Subcutaneous abdominal adipose tissue (tissue), 5 donors: ENCODE measurements at regions not wholly inside any gene's neighbourhood (a gene's known extent, or its start where the extent isn't known, plus 50 kb on each side); places are given as distances from the start of the nearest gene placed in this dataset.

Experiments used
- H3K27ac ChIP-seq: one replicate; pipeline ENCODE4 v1.7.0; 2013; ENCODE audit warnings: low read depth, mild to moderate bottlenecking, inconsistent platforms, low read length, moderate library complexity
- H3K27me3 ChIP-seq, 5 donors: one replicate each; pipeline ENCODE4 v1.7.0; 2013; ENCODE audit warnings: low read length in 5 of 5, inconsistent platforms in 1 of 5; ENCODE audit not compliant: control insufficient read depth in 5 of 5, insufficient read depth in 4 of 5
- H3K36me3 ChIP-seq, 5 donors: one replicate each; pipeline ENCODE4 v1.7.0; 2013; ENCODE audit warnings: low read length in 5 of 5; ENCODE audit not compliant: control insufficient read depth in 5 of 5, insufficient read depth in 5 of 5
- H3K4me1 ChIP-seq, 5 donors: one replicate each; pipeline ENCODE4 v1.7.0; 2013; ENCODE audit warnings: low read length in 5 of 5, mild to moderate bottlenecking in 3 of 5, moderate library complexity in 1 of 5; ENCODE audit not compliant: control insufficient read depth in 5 of 5, insufficient read depth in 5 of 5
- H3K4me3 ChIP-seq, 5 donors: one replicate each; pipeline ENCODE4 v1.7.0; 2013; ENCODE audit warnings: low read length in 5 of 5, low read depth in 1 of 5
- H3K9ac ChIP-seq, 5 donors: one replicate each; pipeline ENCODE4 v1.7.0; 2013; ENCODE audit warnings: low read length in 5 of 5, mild to moderate bottlenecking in 4 of 5, moderate library complexity in 3 of 5
- H3K9me3 ChIP-seq, 5 donors: one replicate each; pipeline ENCODE4 v1.7.0; 2013; ENCODE audit warnings: low read length in 5 of 5; ENCODE audit not compliant: control insufficient read depth in 5 of 5
- donor health status: healthy.
- donor health status: healthy.
- donor health status: healthy.
- donor health status: healthy.
- donor health status: healthy.

GRCh38 chr16:49067776-49068175 is 213.9 kb downstream of the CBLN1 start:
- Histone ChIP-seq H3K9ac (no peak overlapping the region), H3K4me3 (no peak overlapping the region), H3K27me3 (peaks cover 0 to 5% (median 0%) of the 10 kb centered on the region in 5 donors), H3K4me1 (no peaks in the 10 kb centered on the region), H3K9me3 (peaks cover 0 to 9% (median 5%) of the 10 kb centered on the region in 5 donors), H3K27ac (no peak overlapping the region), H3K36me3 (no peaks in the 10 kb centered on the region)

GRCh38 chr16:49061137-49061714 is 220.4 kb downstream of the CBLN1 start:
- Histone ChIP-seq H3K4me3 (no peak overlapping the region), H3K4me1 (no peaks in the 10 kb centered on the region)

GRCh38 chr16:49060728-49061127 is 220.9 kb downstream of the CBLN1 start:
- no peak overlapping the region for H3K9ac ChIP-seq
- no peak overlapping the region for H3K4me3 ChIP-seq
- no peak overlapping the region for H3K27ac ChIP-seq
- H3K9me3 ChIP-seq, result no peaks in the 10 kb centered on the region
- H3K27me3 ChIP-seq, result peaks cover 0 to 10% (median 5%) of the 10 kb centered on the region in 5 donors
- H3K36me3 ChIP-seq, result no peaks in the 10 kb centered on the region
- no peaks in the 10 kb centered on the region for H3K4me1 ChIP-seq

More at GRCh38 chr16:49061137-49061714, 220.4 kb downstream of the CBLN1 start:
- H3K9me3 ChIP-seq, result no peaks in the 10 kb centered on the region
- no peak overlapping the region for H3K27ac ChIP-seq
- H3K36me3 ChIP-seq, result no peaks in the 10 kb centered on the region
- H3K9ac ChIP-seq, result no peak overlapping the region
- H3K27me3 ChIP-seq, result peaks cover 0 to 10% (median 5%) of the 10 kb centered on the region in 5 donors

GRCh38 chr16:49058382-49058781 is 223.3 kb downstream of the CBLN1 start:
- Histone ChIP-seq H3K4me3 (no peak overlapping the region), H3K36me3 (no peaks in the 10 kb centered on the region), H3K27me3 (peaks cover 0 to 10% (median 4%) of the 10 kb centered on the region in 5 donors), H3K9ac (no peak overlapping the region), H3K9me3 (no peaks in the 10 kb centered on the region), H3K4me1 (no peaks in the 10 kb centered on the region), H3K27ac (no peak overlapping the region)

GRCh38 chr16:49057936-49058335 is 223.7 kb downstream of the CBLN1 start:
- Histone ChIP-seq H3K36me3 (no peaks in the 10 kb centered on the region), H3K4me1 (no peaks in the 10 kb centered on the region), H3K27me3 (peaks cover 0 to 9% (median 4%) of the 10 kb centered on the region in 5 donors), H3K9ac (no peak overlapping the region), H3K27ac (no peak overlapping the region), H3K9me3 (no peaks in the 10 kb centered on the region), H3K4me3 (no peak overlapping the region)

- H3K27ac ChIP-seq, result no peak overlapping the region
- H3K4me3 ChIP-seq, result no peak overlapping the region
- no peak overlapping the region for H3K9ac ChIP-seq
- no peaks in the 10 kb centered on the region for H3K36me3 ChIP-seq
- peaks cover 0 to 4% (median 3%) of the 10 kb centered on the region in 5 donors for H3K27me3 ChIP-seq
- H3K4me1 ChIP-seq, result no peaks in the 10 kb centered on the region
- no peaks in the 10 kb centered on the region for H3K9me3 ChIP-seq
These were observed 224.2 kb downstream of the CBLN1 start for GRCh38 chr16:49057391-49057790.

GRCh38 chr16:49056546-49056945 is 225.1 kb downstream of the CBLN1 start:
- Histone ChIP-seq H3K4me3 (no peak overlapping the region), H3K9ac (no peak overlapping the region), H3K36me3 (no peaks in the 10 kb centered on the region), H3K4me1 (no peaks in the 10 kb centered on the region), H3K9me3 (no peaks in the 10 kb centered on the region), H3K27ac (no peak overlapping the region), H3K27me3 (peaks cover 0 to 4% (median 0%) of the 10 kb centered on the region in 5 donors)

GRCh38 chr16:49055824-49056545 is 225.7 kb downstream of the CBLN1 start:
- H3K27me3 ChIP-seq, result peaks cover 0 to under 1% (median 0%) of the 10 kb centered on the region in 5 donors
- no peaks in the 10 kb centered on the region for H3K4me1 ChIP-seq
- H3K4me3 ChIP-seq, result no peak overlapping the region
- H3K9ac ChIP-seq, result no peak overlapping the region
- H3K9me3 ChIP-seq, result no peaks in the 10 kb centered on the region
- no peaks in the 10 kb centered on the region for H3K36me3 ChIP-seq
- no peak overlapping the region for H3K27ac ChIP-seq

GRCh38 chr16:49055291-49055690 is 226.3 kb downstream of the CBLN1 start:
- H3K4me1 ChIP-seq, result no peaks in the 10 kb centered on the region
- no peaks in the 10 kb centered on the region for H3K27me3 ChIP-seq
- H3K9ac ChIP-seq, result no peak overlapping the region
- no peaks in the 10 kb centered on the region for H3K9me3 ChIP-seq
- H3K36me3 ChIP-seq, result no peaks in the 10 kb centered on the region
- no peak overlapping the region for H3K27ac ChIP-seq
- no peak overlapping the region for H3K4me3 ChIP-seq

GRCh38 chr16:49054606-49055005 is 227.0 kb downstream of the CBLN1 start:
- Histone ChIP-seq H3K9me3 (no peaks in the 10 kb centered on the region), H3K27ac (no peak overlapping the region), H3K4me1 (no peaks in the 10 kb centered on the region), H3K36me3 (no peaks in the 10 kb centered on the region), H3K27me3 (no peaks in the 10 kb centered on the region), H3K4me3 (no peak overlapping the region), H3K9ac (no peak overlapping the region)
